GM19372 (cell line): ENCODE measurements at regions not wholly inside any gene's neighbourhood (a gene's known extent, or its start where the extent isn't known, plus 50 kb on each side); places are given as distances from the start of the nearest gene placed in this dataset.
"Not testable (repeated sequence)": the region's sequence is repeated elsewhere in the genome, so short reads cannot be mapped to it uniquely, and the experiment has no call there.

Experiments used
- ATAC-seq: cut with Tn5 transposase; IDR thresholded peaks from one replicate; pipeline ENCODE4 v1.9.1; 2021; ENCODE audit warnings: mild to moderate bottlenecking, low read depth, moderate library complexity; ENCODE audit not compliant: unreplicated experiment

- ATAC-seq: no peak
These were observed 54.7 kb upstream of the PGM2 start for GRCh38 chr4:37771771-37772170.

- ATAC-seq: no peak
These were observed 56.5 kb upstream of the PGM2 start for GRCh38 chr4:37770016-37770415.

GRCh38 chr4:37769391-37769989 lies 57.0 kb upstream of the PGM2 start:
- no peak for ATAC-seq

- no peak for ATAC-seq
These were observed 58.9 kb upstream of the PGM2 start for GRCh38 chr4:37767546-37767945.

GRCh38 chr4:37767019-37767418 lies 59.5 kb upstream of the PGM2 start:
- ATAC-seq: no peak

- peak; percentile 55 for ATAC-seq
These were observed 60.7 kb upstream of the PGM2 start for GRCh38 chr4:37765741-37766140.

GRCh38 chr4:37763831-37764230 lies 62.7 kb upstream of the PGM2 start:
- ATAC-seq: no peak

- ATAC-seq: no peak
These were observed 63.5 kb upstream of the PGM2 start for GRCh38 chr4:37762991-37763368.

GRCh38 chr4:37762294-37762990 lies 64.0 kb upstream of the PGM2 start:
- no peak for ATAC-seq

GRCh38 chr4:37760840-37761239 lies 65.6 kb upstream of the PGM2 start:
- no peak for ATAC-seq

GRCh38 chr4:37759833-37760232 lies 66.7 kb upstream of the PGM2 start:
- ATAC-seq: no peak

GRCh38 chr4:37758226-37758625 lies 68.3 kb upstream of the PGM2 start:
- ATAC-seq: no peak

GRCh38 chr4:37757761-37758160 lies 68.7 kb upstream of the PGM2 start:
- ATAC-seq: no peak

GRCh38 chr4:37757121-37757520 lies 69.4 kb upstream of the PGM2 start:
- ATAC-seq: no peak

- ATAC-seq: no peak
These were observed 68.4 kb upstream of the RELL1 start for GRCh38 chr4:37754410-37755185.

GRCh38 chr4:37749398-37749988 lies 63.3 kb upstream of the RELL1 start:
- ATAC-seq: no peak

- no peak for ATAC-seq
These were observed 62.3 kb upstream of the RELL1 start for GRCh38 chr4:37748485-37748884.

GRCh38 chr4:37747772-37748330 lies 61.7 kb upstream of the RELL1 start:
- ATAC-seq: no peak

- not testable (repeated sequence) for ATAC-seq
These were observed 60.7 kb upstream of the RELL1 start for GRCh38 chr4:37746852-37747251.

GRCh38 chr4:37745946-37746345 lies 59.8 kb upstream of the RELL1 start:
- ATAC-seq: no peak

- no peak for ATAC-seq
These were observed 56.0 kb upstream of the RELL1 start for GRCh38 chr4:37742149-37742548.
